Astrocyte of the cerebellum (primary cell): ENCODE measurements at regions not wholly inside any gene's neighbourhood (a gene's known extent, or its start where the extent isn't known, plus 50 kb on each side); places are given as distances from the start of the nearest gene placed in this dataset.
A peak's percentile ranks its signal among the peaks of the same experiment; 100 is the strongest.

Experiments used
- DNase-seq: peaks from one replicate; pipeline ENCODE4 v3.0.0-alpha.2; 2011; ENCODE audit warnings: low read depth
- H3K4me3 ChIP-seq: 2 replicates; pipeline ENCODE4 v1.5.1; 2011; ENCODE audit warnings: mild to moderate bottlenecking, low read depth, low read length, moderate library complexity
- CTCF ChIP-seq: IDR thresholded peaks from 2 replicates; pipeline ENCODE4 v1.5.1; 2012; ENCODE audit warnings: low read length, low read depth, moderate library complexity, mild to moderate bottlenecking; ENCODE audit errors: missing control alignments
- in situ Hi-C: cut with HindIII; loops from 2 replicates; pipeline ENCODE4 v1.10.0; 2017; ENCODE audit warnings: low sequenced_read_pairs

DNA sequence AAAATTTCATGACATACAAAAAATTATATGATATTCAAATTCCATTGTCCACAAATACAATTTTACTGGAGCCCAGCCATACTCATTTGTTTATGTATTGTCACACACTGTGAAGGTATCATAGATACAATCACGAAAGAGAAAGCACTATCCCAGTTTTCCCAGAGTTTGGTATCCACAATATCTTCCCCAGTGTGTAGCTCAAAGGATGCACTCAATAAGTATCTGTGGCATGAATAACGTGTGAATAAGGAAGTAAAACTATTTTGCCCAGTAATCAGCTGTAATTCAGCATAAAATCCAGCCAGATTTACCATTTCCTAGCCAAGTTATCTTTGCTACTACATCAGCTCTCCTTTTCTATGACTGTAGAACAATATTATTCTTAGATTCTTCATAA is 131.3 kb upstream of the KCNMB2 start:
- in situ Hi-C loops: no loop called here
- DNase-seq: no peak
- no peak for TF ChIP-seq CTCF
- no peak overlapping the region for H3K4me3 ChIP-seq

DNA sequence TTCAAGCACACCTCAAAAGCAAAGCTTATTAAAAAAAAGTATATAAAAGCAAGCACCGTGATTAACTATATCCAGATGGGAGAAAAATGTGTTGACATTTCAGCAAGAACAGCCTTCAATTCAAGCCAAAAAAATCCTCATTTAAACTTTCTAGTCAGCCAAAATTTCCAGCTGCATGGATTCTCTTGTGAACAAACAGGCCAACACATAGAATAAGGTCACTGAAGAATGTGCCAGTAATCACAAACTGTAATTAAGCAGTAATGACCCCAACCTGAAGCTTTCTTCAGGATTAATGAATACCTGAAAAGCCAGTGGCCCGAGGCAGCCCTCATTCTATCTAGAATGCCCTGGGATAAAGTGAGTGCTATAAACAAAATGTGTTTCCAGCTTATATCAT is 130.7 kb upstream of the KCNMB2 start:
- peak; percentile 86 for DNase-seq
- no peak overlapping the region for H3K4me3 ChIP-seq
- in situ Hi-C loops: no loop called here
- TF ChIP-seq CTCF: no peak

GRCh38 chr3:178406206-178406605 is 130.0 kb upstream of the KCNMB2 start:
- in situ Hi-C loops: no loop called here
- peak; percentile 86 for DNase-seq
- H3K4me3 ChIP-seq: no peak overlapping the region
- TF ChIP-seq CTCF: no peak

GRCh38 chr3:178415384-178415783 is 120.9 kb upstream of the KCNMB2 start:
- no peak for DNase-seq
- no peak overlapping the region for H3K4me3 ChIP-seq
- TF ChIP-seq CTCF: no peak
- in situ Hi-C loops: no loop called here

DNA sequence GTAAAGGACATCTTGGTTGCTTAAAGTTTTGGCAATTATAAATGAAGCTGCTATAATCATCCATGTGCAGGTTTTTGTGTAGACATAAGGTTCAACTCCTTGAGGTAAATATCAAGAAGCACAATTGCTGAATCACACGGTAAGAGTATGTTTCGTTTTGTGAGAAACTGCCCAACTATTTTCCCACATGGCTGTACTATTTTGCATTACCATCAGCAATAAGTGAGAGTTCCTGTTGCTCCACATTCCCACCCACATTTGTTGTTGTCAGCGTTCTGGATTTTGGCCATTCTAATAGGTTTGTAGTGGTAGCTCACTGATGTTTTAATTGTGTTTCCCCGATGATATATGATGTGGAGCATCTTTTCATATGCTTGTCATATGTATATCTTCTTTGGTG is 118.5 kb upstream of the KCNMB2 start:
- in situ Hi-C loops: no loop called here
- TF ChIP-seq CTCF: no peak
- DNase-seq: peak; percentile 20
- H3K4me3 ChIP-seq: no peak overlapping the region

DNA sequence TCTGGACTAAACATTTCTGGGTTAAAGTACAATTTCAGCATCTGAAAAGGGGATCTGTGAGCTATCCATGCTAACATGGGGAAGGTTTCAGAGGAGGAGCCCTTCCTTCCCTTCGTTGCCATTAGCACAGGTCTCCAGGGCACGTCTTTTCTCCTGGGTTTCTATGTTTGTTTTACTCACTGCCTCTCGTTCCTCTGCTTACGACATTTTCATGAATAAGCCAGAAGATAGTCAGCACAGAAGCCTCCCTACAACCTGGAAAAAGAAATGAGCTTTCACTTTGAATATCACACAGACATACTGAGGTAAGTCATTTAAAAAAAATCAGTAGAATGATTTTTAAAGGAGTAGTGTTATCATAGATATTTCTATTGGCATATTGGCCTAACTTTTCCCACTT is 117.2 kb upstream of the KCNMB2 start:
- in situ Hi-C loops: no loop called here
- TF ChIP-seq CTCF: no peak
- no peak for DNase-seq

GRCh38 chr3:178420033-178420432 is 116.2 kb upstream of the KCNMB2 start:
- no peak for DNase-seq
- H3K4me3 ChIP-seq: no peak overlapping the region
- no peak for TF ChIP-seq CTCF
- in situ Hi-C loops: no loop called here

More for the DNA sequence above, 117.2 kb upstream of the KCNMB2 start:
- no peak overlapping the region for H3K4me3 ChIP-seq
